Mononuclear cell (primary cell): ENCODE measurements at regions not wholly inside any gene's neighbourhood (a gene's known extent, or its start where the extent isn't known, plus 50 kb on each side); places are given as distances from the start of the nearest gene placed in this dataset.

ENCODE experiments used
- H3K27me3 ChIP-seq: 2 replicates; pipeline ENCODE4 v1.6.0; 2011; ENCODE audit warnings: low read length, control low read depth; ENCODE audit not compliant: insufficient read depth
- H3K4me1 ChIP-seq: 2 replicates; pipeline ENCODE4 v1.5.1; 2011; ENCODE audit warnings: mild to moderate bottlenecking, low read length, control low read depth; ENCODE audit not compliant: insufficient read depth
- H3K4me3 ChIP-seq: 2 replicates; pipeline ENCODE4 v1.5.1; 2011; ENCODE audit warnings: mild to moderate bottlenecking, low read length, moderate library complexity
- H3K9me3 ChIP-seq: 2 replicates; pipeline ENCODE4 v1.5.1; 2011; ENCODE audit warnings: low read depth, mild to moderate bottlenecking, control low read depth, low read length

GRCh38 chr1:209349363-209350308 is 233.9 kb upstream of the CAMK1G start:
- no peak overlapping the region for H3K4me3 ChIP-seq
- H3K27me3 ChIP-seq = no peaks in the 10 kb centered on the region
- no peaks in the 10 kb centered on the region for H3K4me1 ChIP-seq
- no peaks in the 10 kb centered on the region for H3K9me3 ChIP-seq

GRCh38 chr1:209353053-209353452 is 230.5 kb upstream of the CAMK1G start:
- H3K4me3 ChIP-seq = no peak overlapping the region
- no peaks in the 10 kb centered on the region for H3K9me3 ChIP-seq
- H3K27me3 ChIP-seq = no peaks in the 10 kb centered on the region
- H3K4me1 ChIP-seq = no peaks in the 10 kb centered on the region

GRCh38 chr1:209354111-209354839 is 229.2 kb upstream of the CAMK1G start:
- Histone ChIP-seq H3K9me3 (no peaks in the 10 kb centered on the region), H3K4me3 (no peak overlapping the region), H3K4me1 (no peaks in the 10 kb centered on the region), H3K27me3 (no peaks in the 10 kb centered on the region)

- H3K9me3 ChIP-seq = no peaks in the 10 kb centered on the region
- no peaks in the 10 kb centered on the region for H3K27me3 ChIP-seq
- H3K4me1 ChIP-seq = no peaks in the 10 kb centered on the region
- H3K4me3 ChIP-seq = no peak overlapping the region
Measured at GRCh38 chr1:209354840-209355165, 228.7 kb upstream of the CAMK1G start.

- no peaks in the 10 kb centered on the region for H3K27me3 ChIP-seq
- H3K4me1 ChIP-seq = no peaks in the 10 kb centered on the region
- H3K9me3 ChIP-seq = no peaks in the 10 kb centered on the region
- H3K4me3 ChIP-seq = no peak overlapping the region
Measured at GRCh38 chr1:209355415-209355814, 228.1 kb upstream of the CAMK1G start.

- Histone ChIP-seq H3K4me1 (no peaks in the 10 kb centered on the region), H3K27me3 (no peaks in the 10 kb centered on the region), H3K9me3 (no peaks in the 10 kb centered on the region), H3K4me3 (no peak overlapping the region)
Measured at GRCh38 chr1:209356976-209357377, 226.5 kb upstream of the CAMK1G start.

- Histone ChIP-seq H3K4me1 (no peaks in the 10 kb centered on the region), H3K4me3 (no peak overlapping the region), H3K27me3 (no peaks in the 10 kb centered on the region), H3K9me3 (no peaks in the 10 kb centered on the region)
Measured at GRCh38 chr1:209363112-209363511, 220.4 kb upstream of the CAMK1G start.

- no peak overlapping the region for H3K4me3 ChIP-seq
- H3K27me3 ChIP-seq = no peaks in the 10 kb centered on the region
- H3K4me1 ChIP-seq = no peaks in the 10 kb centered on the region
- no peaks in the 10 kb centered on the region for H3K9me3 ChIP-seq
Measured at GRCh38 chr1:209364716-209365115, 218.8 kb upstream of the CAMK1G start.

GRCh38 chr1:209367061-209367772 is 216.3 kb upstream of the CAMK1G start:
- Histone ChIP-seq H3K27me3 (no peaks in the 10 kb centered on the region), H3K9me3 (no peaks in the 10 kb centered on the region), H3K4me1 (no peaks in the 10 kb centered on the region), H3K4me3 (no peak overlapping the region)

GRCh38 chr1:209368864-209369598 is 214.5 kb upstream of the CAMK1G start:
- H3K4me3 ChIP-seq = no peak overlapping the region
- H3K9me3 ChIP-seq = no peaks in the 10 kb centered on the region
- no peaks in the 10 kb centered on the region for H3K4me1 ChIP-seq
- no peaks in the 10 kb centered on the region for H3K27me3 ChIP-seq

- H3K4me1 ChIP-seq = no peaks in the 10 kb centered on the region
- no peaks in the 10 kb centered on the region for H3K9me3 ChIP-seq
- H3K27me3 ChIP-seq = no peaks in the 10 kb centered on the region
- no peak overlapping the region for H3K4me3 ChIP-seq
Measured at GRCh38 chr1:209370241-209370995, 213.1 kb upstream of the CAMK1G start.

GRCh38 chr1:209375097-209375496 is 208.4 kb upstream of the CAMK1G start:
- Histone ChIP-seq H3K9me3 (no peaks in the 10 kb centered on the region), H3K4me1 (no peaks in the 10 kb centered on the region), H3K27me3 (no peaks in the 10 kb centered on the region), H3K4me3 (no peak overlapping the region)

GRCh38 chr1:209375671-209376365 is 207.7 kb upstream of the CAMK1G start:
- Histone ChIP-seq H3K9me3 (no peaks in the 10 kb centered on the region), H3K4me3 (no peak overlapping the region), H3K4me1 (no peaks in the 10 kb centered on the region), H3K27me3 (no peaks in the 10 kb centered on the region)

GRCh38 chr1:209376774-209377173 is 206.7 kb upstream of the CAMK1G start:
- H3K9me3 ChIP-seq = no peaks in the 10 kb centered on the region
- H3K4me1 ChIP-seq = no peaks in the 10 kb centered on the region
- H3K4me3 ChIP-seq = no peak overlapping the region
- H3K27me3 ChIP-seq = no peaks in the 10 kb centered on the region
